H1 (cell line): ENCODE measurements at regions not wholly inside any gene's neighbourhood (a gene's known extent, or its start where the extent isn't known, plus 50 kb on each side); places are given as distances from the start of the nearest gene placed in this dataset.
A peak's percentile ranks its signal among the peaks of the same experiment; 100 is the strongest.

ENCODE experiments used
- CTCF ChIA-PET: fragments of 300-600 bp; sonication (Branson Sonifier 250); formaldehyde crosslinking; loops from one replicate; lab custom pipeline; 2021; ENCODE audit not compliant: partially characterized antibody; lab: Charles Lee
- POLR2A ChIA-PET: fragments of 300-600 bp; sonication (Branson Sonifier 250); formaldehyde crosslinking; loops from one replicate; lab custom pipeline; 2021; ENCODE audit warnings: inconsistent platforms; ENCODE audit not compliant: partially characterized antibody; lab: Charles Lee
- DNase-seq, 2 experiments: peaks; one replicate each; pipeline versions ENCODE4 v3.0.0 to v3.0.0-alpha.2; 2010 to 2022; ENCODE audit warnings: low spot score in 2 of 2, low read depth in 1 of 2, mixed read lengths in 1 of 2
- FAIRE-seq: peaks from 2 replicates; lab custom pipeline; 2011; peaks lifted over from hg19 to GRCh38; lab: Jason Lieb, UNC
- H2AFZ ChIP-seq: 2 replicates; pipeline ENCODE4 v1.8.1; 2012; ENCODE audit warnings: low read length, inconsistent platforms
- H2AK5ac ChIP-seq: 2 replicates; pipeline ENCODE4 v1.6.1; 2013; ENCODE audit warnings: low read depth, low read length
- H2BK120ac ChIP-seq: replicated peaks from 2 replicates; pipeline ENCODE3; 2013; ENCODE audit warnings: low read depth, low read length, inconsistent platforms
- H2BK12ac ChIP-seq: 2 replicates; pipeline ENCODE4 v1.6.1; 2013; ENCODE audit warnings: low read depth, low read length
- H2BK15ac ChIP-seq: 2 replicates; pipeline ENCODE4 v1.6.1; 2013; ENCODE audit warnings: low read length
- H2BK20ac ChIP-seq: 2 replicates; pipeline ENCODE4 v1.6.1; 2013; ENCODE audit warnings: low read length
- H2BK5ac ChIP-seq: 2 replicates; pipeline ENCODE4 v1.6.1; 2013; ENCODE audit warnings: low read depth, low read length
- H3K14ac ChIP-seq: 2 replicates; pipeline ENCODE4 v1.6.1; 2013; ENCODE audit warnings: inconsistent platforms; ENCODE audit not compliant: insufficient read length
- H3K18ac ChIP-seq: 2 replicates; pipeline ENCODE4 v1.6.1; 2013; ENCODE audit warnings: low read length; ENCODE audit errors: extremely low read depth
- H3K23ac ChIP-seq: 2 replicates; pipeline ENCODE4 v1.6.1; 2013; ENCODE audit warnings: inconsistent platforms; ENCODE audit not compliant: insufficient read length
- H3K23me2 ChIP-seq: 2 replicates; pipeline ENCODE4 v1.6.1; 2013; ENCODE audit warnings: low read depth, low read length
- H3K27ac ChIP-seq: 2 replicates; pipeline ENCODE4 v1.6.1; 2011; ENCODE audit warnings: low read depth, low read length, inconsistent platforms
- H3K27me3 ChIP-seq, 4 experiments: replicated peaks in 1 of 4; 1 replicate in 1 of 4; 2 replicates in 3 of 4; pipeline versions ENCODE4 v1.6.1 to v1.8.1; 2011 to 2013; ENCODE audit warnings: low read length in 3 of 4, mild to moderate bottlenecking in 3 of 4, inconsistent platforms in 2 of 4, mixed read lengths in 2 of 4, moderate library complexity in 1 of 4; ENCODE audit not compliant: control insufficient read depth in 3 of 4, insufficient read depth in 3 of 4; ENCODE audit errors: extremely low read depth in 1 of 4
- H3K36me3 ChIP-seq, 4 experiments: 2 replicates each; pipeline versions ENCODE4 v1.6.1 to v1.8.1; 2011 to 2013; ENCODE audit warnings: mild to moderate bottlenecking in 4 of 4, low read length in 3 of 4, moderate library complexity in 2 of 4, control low read depth in 1 of 4, inconsistent platforms in 1 of 4; ENCODE audit not compliant: insufficient read depth in 4 of 4, control insufficient read depth in 2 of 4
- H3K4ac ChIP-seq: replicated peaks from 2 replicates; pipeline ENCODE3; 2013; ENCODE audit warnings: low read length, low read depth, mixed read lengths, inconsistent platforms; ENCODE audit not compliant: insufficient read length
- H3K4me1 ChIP-seq, 4 experiments: replicated peaks in 1 of 4; 1 replicate in 1 of 4; 2 replicates in 3 of 4; pipeline versions ENCODE4 v1.6.1 to v1.8.1; 2011 to 2013; ENCODE audit warnings: low read length in 3 of 4, inconsistent platforms in 2 of 4, mixed read lengths in 1 of 4; ENCODE audit not compliant: insufficient read depth in 4 of 4, control insufficient read depth in 3 of 4
- H3K4me2 ChIP-seq, 2 experiments: 2 replicates each; pipeline versions ENCODE4 v1.6.1 to v1.8.1; 2011 to 2013; ENCODE audit warnings: low read depth in 2 of 2, low read length in 2 of 2, control low read depth in 1 of 2, inconsistent platforms in 1 of 2, mild to moderate bottlenecking in 1 of 2; ENCODE audit not compliant: insufficient read depth in 1 of 2
- H3K4me3 ChIP-seq, 4 experiments: fragments of 200-600, 300-600 bp in 1 of 4; sonication (generic), shearing (Covaris generic), sonication (Bioruptor Twin) in 1 of 4; 2 replicates each; pipeline versions ENCODE4 v1.5.1 to v1.8.1; 2011 to 2016; ENCODE audit warnings: low read length in 4 of 4, low read depth in 3 of 4, control low read depth in 2 of 4, inconsistent platforms in 2 of 4, mild to moderate bottlenecking in 2 of 4, mixed read lengths in 1 of 4, moderate library complexity in 1 of 4; ENCODE audit not compliant: insufficient read depth in 2 of 4; ENCODE audit errors: extremely low read depth in 1 of 4
- H3K56ac ChIP-seq: replicated peaks from 2 replicates; pipeline ENCODE3; 2013; ENCODE audit warnings: low read depth, mild to moderate bottlenecking, mixed read lengths, low read length, inconsistent platforms; ENCODE audit not compliant: insufficient read length
- H3K79me1 ChIP-seq: 2 replicates; pipeline ENCODE4 v1.6.1; 2013; ENCODE audit warnings: low read depth, low read length, control low read depth
- H3K79me2 ChIP-seq, 2 experiments: 2 replicates each; pipeline versions ENCODE4 v1.6.1 to v1.8.1; 2012 to 2013; ENCODE audit warnings: low read length in 2 of 2, mild to moderate bottlenecking in 2 of 2, inconsistent platforms in 1 of 2; ENCODE audit not compliant: insufficient read depth in 2 of 2, control insufficient read depth in 1 of 2
- H3K9ac ChIP-seq, 4 experiments: replicated peaks in 1 of 4; 1 replicate in 1 of 4; 2 replicates in 3 of 4; pipeline versions ENCODE4 v1.6.1 to v1.8.1; 2011 to 2013; ENCODE audit warnings: low read depth in 3 of 4, low read length in 3 of 4, control low read depth in 2 of 4, mild to moderate bottlenecking in 2 of 4, moderate library complexity in 2 of 4, inconsistent platforms in 1 of 4; ENCODE audit errors: extremely low read depth in 1 of 4
- H3K9me3 ChIP-seq, 2 experiments: 2 replicates each; pipeline versions ENCODE4 v1.6.1 to v1.8.1; 2012 to 2013; ENCODE audit warnings: mild to moderate bottlenecking in 2 of 2, moderate library complexity in 2 of 2, control low read depth in 1 of 2, inconsistent platforms in 1 of 2, low read depth in 1 of 2, low read length in 1 of 2, mixed read lengths in 1 of 2; ENCODE audit not compliant: insufficient read depth in 2 of 2
- H4K20me1 ChIP-seq, 2 experiments: replicated peaks in 1 of 2; 2 replicates each; pipeline versions ENCODE3 to v1.8.1; 2011 to 2013; ENCODE audit warnings: inconsistent platforms in 2 of 2, low read length in 2 of 2, mild to moderate bottlenecking in 1 of 2; ENCODE audit not compliant: insufficient read depth in 2 of 2, control insufficient read depth in 1 of 2
- H4K5ac ChIP-seq: 2 replicates; pipeline ENCODE4 v1.6.1; 2013; ENCODE audit warnings: low read length, low read depth, mixed read lengths, inconsistent platforms; ENCODE audit not compliant: insufficient read length
- H4K8ac ChIP-seq: 2 replicates; pipeline ENCODE4 v1.8.0; 2013; ENCODE audit warnings: mild to moderate bottlenecking, moderate library complexity, low read length, inconsistent platforms; ENCODE audit not compliant: insufficient read depth; ENCODE audit errors: extremely low read depth
- H4K91ac ChIP-seq: replicated peaks from 2 replicates; pipeline ENCODE3; 2013; ENCODE audit warnings: low read length, mixed read lengths, inconsistent platforms; ENCODE audit not compliant: insufficient read length
- RAD21 ChIP-seq, 2 experiments: IDR thresholded peaks in 1 of 2; conservative IDR thresholded peaks in 1 of 2; 2 replicates each; pipeline ENCODE4 v1.6.1; 2011; ENCODE audit warnings: low read depth in 2 of 2, low read length in 2 of 2, improper control_type of control experiment in 1 of 2, inconsistent platforms in 1 of 2, mild to moderate bottlenecking in 1 of 2, moderate library complexity in 1 of 2
- SRF ChIP-seq: IDR thresholded peaks from 2 replicates; pipeline ENCODE4 v1.6.1; 2011; ENCODE audit warnings: mild to moderate bottlenecking, low read depth, low read length, moderate library complexity
- WGBS, 2 experiments: shearing (Covaris generic) in 1 of 2; methylation state at CpG; one replicate each; pipeline versions ENCODE4 v1.1.6 to v1.1.7; 2013 to 2015; ENCODE audit warnings: low lambda C conversion rate in 2 of 2, mixed read lengths in 2 of 2, inconsistent platforms in 1 of 2, low coverage in 1 of 2, missing lambda C conversion rate in 1 of 2; ENCODE audit not compliant: insufficient replicate concordance in 2 of 2, insufficient coverage in 1 of 2, insufficient read length in 1 of 2; ENCODE audit errors: extremely low coverage in 1 of 2, missing lambda C conversion rate in 1 of 2; 5-methylcytosine and 5-hydroxymethylcytosine counted together
- TF ChIP-seq, protein P1 (sequence below), 3 experiments: IDR thresholded peaks; 1 replicate in 2 of 3; 2 replicates in 1 of 3; pipeline versions ENCODE4 v1.5.1 to v1.6.1; 2011; ENCODE audit warnings: low read length in 3 of 3, mild to moderate bottlenecking in 3 of 3, inconsistent platforms in 2 of 3, low read depth in 1 of 3, moderate library complexity in 1 of 3; ENCODE audit not compliant: insufficient read depth in 1 of 3; ENCODE audit errors: control extremely low read depth in 1 of 3

DNA sequence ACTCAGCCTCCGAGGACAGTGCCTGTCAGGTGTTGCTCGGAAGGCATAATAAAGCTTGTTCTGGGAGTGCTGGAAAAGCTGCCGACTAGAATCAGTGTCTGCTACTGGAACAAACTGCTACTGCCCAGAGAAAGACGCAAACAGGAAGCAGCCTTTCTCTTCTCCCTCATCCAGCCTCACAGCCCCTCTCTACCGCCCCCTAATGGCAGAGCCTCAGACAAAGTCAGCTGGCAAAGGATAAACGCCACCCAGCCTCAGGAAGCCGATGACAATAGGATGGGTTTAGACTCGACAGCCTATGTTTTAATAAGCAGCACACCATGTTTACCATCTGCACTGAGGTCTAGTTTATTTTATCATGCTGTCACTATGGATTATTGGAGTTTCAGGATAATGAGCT lies 169.5 kb upstream of the LYZL1 start:
- Histone ChIP-seq H3K14ac (no peak overlapping the region), H2BK120ac (no peak overlapping the region)
- TF ChIP-seq, protein P1, sequence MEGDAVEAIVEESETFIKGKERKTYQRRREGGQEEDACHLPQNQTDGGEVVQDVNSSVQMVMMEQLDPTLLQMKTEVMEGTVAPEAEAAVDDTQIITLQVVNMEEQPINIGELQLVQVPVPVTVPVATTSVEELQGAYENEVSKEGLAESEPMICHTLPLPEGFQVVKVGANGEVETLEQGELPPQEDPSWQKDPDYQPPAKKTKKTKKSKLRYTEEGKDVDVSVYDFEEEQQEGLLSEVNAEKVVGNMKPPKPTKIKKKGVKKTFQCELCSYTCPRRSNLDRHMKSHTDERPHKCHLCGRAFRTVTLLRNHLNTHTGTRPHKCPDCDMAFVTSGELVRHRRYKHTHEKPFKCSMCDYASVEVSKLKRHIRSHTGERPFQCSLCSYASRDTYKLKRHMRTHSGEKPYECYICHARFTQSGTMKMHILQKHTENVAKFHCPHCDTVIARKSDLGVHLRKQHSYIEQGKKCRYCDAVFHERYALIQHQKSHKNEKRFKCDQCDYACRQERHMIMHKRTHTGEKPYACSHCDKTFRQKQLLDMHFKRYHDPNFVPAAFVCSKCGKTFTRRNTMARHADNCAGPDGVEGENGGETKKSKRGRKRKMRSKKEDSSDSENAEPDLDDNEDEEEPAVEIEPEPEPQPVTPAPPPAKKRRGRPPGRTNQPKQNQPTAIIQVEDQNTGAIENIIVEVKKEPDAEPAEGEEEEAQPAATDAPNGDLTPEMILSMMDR (IDR thresholded peaks at IDR 0.05; ENCODE audit: control extremely low read depth in 1 of 3, insufficient read depth in 1 of 3, low read depth in 1 of 3, low read length in 3 of 3): peak; percentile 81 to 95 (median 81)
- TF ChIP-seq SRF (no peak), RAD21 (IDR thresholded peaks at IDR 0.05 in 1 of 2, conservative IDR thresholded peaks at IDR 0.05 in 1 of 2; ENCODE audit: low read depth in 2 of 2, low read length in 2 of 2) (peak; percentile 69 to 78)
- TF ChIP-seq, all 59 proteins: peak for 2
- Histone ChIP-seq H2BK15ac (no peak overlapping the region), H4K5ac (no peak overlapping the region), H3K18ac (no peak overlapping the region), H3K4me1 (0 out of 7 replicates have a peak, but pooled peaks cover 0 to 2% (median 0%) of the 10 kb centered on the region in 4 experiments), H3K27ac (no peak overlapping the region), H3K56ac (no peak overlapping the region), H3K27me3 (no peaks in the 10 kb centered on the region), H3K79me2 (no peaks in the 10 kb centered on the region), H2BK20ac (no peak overlapping the region), H3K23me2 (no peaks in the 10 kb centered on the region), H3K4me3 (no peak overlapping the region), H3K23ac (no peak overlapping the region), H3K4me2 (no peak overlapping the region), H2AK5ac (no peak overlapping the region), H3K36me3 (peaks cover 0 to 3% (median 0%) of the 10 kb centered on the region in 4 experiments; a peak in 2 of 8 replicates), H3K9me3 (peaks cover 10 to 13% of the 10 kb centered on the region in 2 experiments; a peak in 2 of 4 replicates), H2BK12ac (no peak overlapping the region), H4K8ac (no peak overlapping the region), H3K79me1 (no peaks in the 10 kb centered on the region), H3K9ac (no peak overlapping the region), H2BK5ac (no peak overlapping the region), H3K4ac (no peak overlapping the region), H4K20me1 (no peaks in the 10 kb centered on the region), H4K91ac (no peak overlapping the region), H2AFZ (peak overlapping the region; percentile 98)
- FAIRE-seq (peak; percentile 19), DNase-seq (peak; percentile 64 to 96)
- ChIA-PET CTCF (interaction anchor here (0.5 to 4.1 kb wide), 47 partner anchors 8 to 1841 kb away, joined by 3 to 52 read pairs (median 4); no protein-coding TSS in a partner anchor), POLR2A (interaction anchor here (0.6 to 1.1 kb wide), 2 partner anchors 16 to 24 kb away, joined by 3 to 4 read pairs; no protein-coding TSS in a partner anchor)
- 56% methylated on average over 8 of the region's 8 CpGs; no CpG with 5 or more reads in 1 of the 2 experiments for WGBS, 2 experiments
